MM.1S (cell line): ENCODE measurements at regions not wholly inside any gene's neighbourhood (a gene's known extent, or its start where the extent isn't known, plus 50 kb on each side); places are given as distances from the start of the nearest gene placed in this dataset.
"Not testable (repeated sequence)": the region's sequence is repeated elsewhere in the genome, so short reads cannot be mapped to it uniquely, and the experiment has no call there.

Source experiments
- DNase-seq: peaks from one replicate; pipeline ENCODE4 v3.0.0-alpha.2; 2015
- H2AFZ ChIP-seq: fragments of 300-600 bp; sonication (generic); 2 replicates; pipeline ENCODE4 v1.6.0; 2016; ENCODE audit warnings: antibody characterized with exemption, low read length
- H3F3A ChIP-seq: fragments of 300-600 bp; sonication (generic); 2 replicates; pipeline ENCODE4 v1.6.1; 2016; ENCODE audit warnings: mild to moderate bottlenecking, antibody characterized with exemption, low read length, moderate library complexity, mixed read lengths; ENCODE audit not compliant: insufficient read depth
- H3K27ac ChIP-seq: fragments of 300-600 bp; sonication (generic); 2 replicates; pipeline ENCODE4 v1.5.1; 2016; ENCODE audit warnings: mild to moderate bottlenecking, low read length
- H3K27me3 ChIP-seq: fragments of 300-600 bp; sonication (generic); replicated peaks from 2 replicates; pipeline ENCODE4 v1.6.0; 2016; ENCODE audit warnings: low read length; ENCODE audit not compliant: insufficient read depth
- H3K36me3 ChIP-seq: fragments of 300-600 bp; sonication (generic); replicated peaks from 2 replicates; pipeline ENCODE4 v1.6.1; 2016; ENCODE audit warnings: mild to moderate bottlenecking, low read length, mixed read lengths; ENCODE audit not compliant: insufficient read depth
- H3K4me1 ChIP-seq: fragments of 300-600 bp; sonication (generic); 2 replicates; pipeline ENCODE4 v1.6.1; 2016; ENCODE audit warnings: low read length, mixed read lengths
- H3K4me2 ChIP-seq: fragments of 300-600 bp; sonication (generic); 2 replicates; pipeline ENCODE4 v1.6.0; 2016; ENCODE audit warnings: low read depth, low read length
- H3K4me3 ChIP-seq: fragments of 300-600 bp; sonication (generic); 2 replicates; pipeline ENCODE4 v1.5.1; 2016; ENCODE audit warnings: low read length, mixed read lengths
- H3K79me2 ChIP-seq: fragments of 300-600 bp; sonication (generic); 2 replicates; pipeline ENCODE4 v1.6.1; 2016; ENCODE audit warnings: mixed run types, low read length, mixed read lengths
- H3K9ac ChIP-seq: fragments of 300-600 bp; sonication (generic); 2 replicates; pipeline ENCODE4 v1.6.1; 2016; ENCODE audit warnings: low read length, mixed read lengths
- H3K9me2 ChIP-seq: fragments of 300-600 bp; sonication (generic); replicated peaks from 2 replicates; pipeline ENCODE4 v1.6.1; 2016; ENCODE audit warnings: mild to moderate bottlenecking, low read length, mixed read lengths; ENCODE audit not compliant: insufficient read depth
- H3K9me3 ChIP-seq: fragments of 300-600 bp; sonication (generic); replicated peaks from 2 replicates; pipeline ENCODE4 v1.6.1; 2016; ENCODE audit warnings: mild to moderate bottlenecking, low read length, mixed read lengths; ENCODE audit not compliant: insufficient read depth
- H4K20me1 ChIP-seq: fragments of 300-600 bp; sonication (generic); 2 replicates; pipeline ENCODE4 v1.6.1; 2016; ENCODE audit warnings: mild to moderate bottlenecking, low read length, moderate library complexity, mixed read lengths; ENCODE audit not compliant: insufficient read depth
- EZH2 ChIP-seq: fragments of 300-600 bp; sonication (generic); optimal IDR thresholded peaks from 2 replicates; pipeline ENCODE3; 2017; ENCODE audit warnings: low read depth, mild to moderate bottlenecking, antibody characterized with exemption, low read length, mixed read lengths
- EZH2phosphoT487 ChIP-seq: fragments of 300-600 bp; sonication (generic); IDR thresholded peaks from 2 replicates; pipeline ENCODE4 v1.6.1; 2018; ENCODE audit warnings: antibody characterized with exemption, low read length
- TF ChIP-seq, protein P1 (sequence below): fragments of 300-600 bp; sonication (generic); IDR thresholded peaks from 2 replicates; pipeline ENCODE4 v1.5.1; 2016; ENCODE audit warnings: antibody characterized with exemption, low read length, mixed read lengths

DNA sequence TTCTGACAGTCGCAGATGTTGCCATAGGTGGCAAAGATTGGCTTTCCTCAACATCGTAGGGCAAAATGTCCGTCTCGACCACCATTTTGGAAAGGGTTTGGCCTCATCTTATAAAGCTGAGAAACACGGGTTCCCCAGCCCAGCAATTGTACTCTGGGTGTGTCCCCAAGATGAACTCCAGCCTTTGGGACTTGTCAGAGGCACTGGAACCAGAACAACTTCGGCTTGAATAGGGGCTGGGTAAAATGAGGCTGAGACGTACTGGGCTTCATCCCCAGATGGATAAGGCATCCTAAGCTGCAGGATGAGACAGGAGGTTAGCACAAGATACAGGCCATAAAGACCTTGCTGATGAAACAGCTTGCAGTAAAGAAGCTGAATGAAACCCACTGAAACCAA, 151.9 kb downstream of the CRLF2 start:
- Histone ChIP-seq H3K9ac (no peak overlapping the region), H3F3A (no peaks in the 10 kb centered on the region), H4K20me1 (no peaks in the 10 kb centered on the region), H3K36me3 (no peaks in the 10 kb centered on the region), H3K27ac (no peak overlapping the region), H3K27me3 (no peaks in the 10 kb centered on the region), H3K79me2 (no peaks in the 10 kb centered on the region), H3K9me2 (no peaks in the 10 kb centered on the region), H3K4me3 (no peak overlapping the region), H3K4me1 (no peaks in the 10 kb centered on the region), H3K9me3 (no peaks in the 10 kb centered on the region), H3K4me2 (no peak overlapping the region), H2AFZ (no peak overlapping the region)
- TF ChIP-seq EZH2phosphoT487 (no peak), EZH2 (no peak)
- TF ChIP-seq, protein P1, sequence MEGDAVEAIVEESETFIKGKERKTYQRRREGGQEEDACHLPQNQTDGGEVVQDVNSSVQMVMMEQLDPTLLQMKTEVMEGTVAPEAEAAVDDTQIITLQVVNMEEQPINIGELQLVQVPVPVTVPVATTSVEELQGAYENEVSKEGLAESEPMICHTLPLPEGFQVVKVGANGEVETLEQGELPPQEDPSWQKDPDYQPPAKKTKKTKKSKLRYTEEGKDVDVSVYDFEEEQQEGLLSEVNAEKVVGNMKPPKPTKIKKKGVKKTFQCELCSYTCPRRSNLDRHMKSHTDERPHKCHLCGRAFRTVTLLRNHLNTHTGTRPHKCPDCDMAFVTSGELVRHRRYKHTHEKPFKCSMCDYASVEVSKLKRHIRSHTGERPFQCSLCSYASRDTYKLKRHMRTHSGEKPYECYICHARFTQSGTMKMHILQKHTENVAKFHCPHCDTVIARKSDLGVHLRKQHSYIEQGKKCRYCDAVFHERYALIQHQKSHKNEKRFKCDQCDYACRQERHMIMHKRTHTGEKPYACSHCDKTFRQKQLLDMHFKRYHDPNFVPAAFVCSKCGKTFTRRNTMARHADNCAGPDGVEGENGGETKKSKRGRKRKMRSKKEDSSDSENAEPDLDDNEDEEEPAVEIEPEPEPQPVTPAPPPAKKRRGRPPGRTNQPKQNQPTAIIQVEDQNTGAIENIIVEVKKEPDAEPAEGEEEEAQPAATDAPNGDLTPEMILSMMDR: no peak
- DNase-seq: no peak

- no peaks in the 10 kb centered on the region for H3K79me2 ChIP-seq
- no peaks in the 10 kb centered on the region for H3K27me3 ChIP-seq
- no peak overlapping the region for H3K4me3 ChIP-seq
- no peaks in the 10 kb centered on the region for H3F3A ChIP-seq
- no peak overlapping the region for H3K27ac ChIP-seq
- H3K4me1 ChIP-seq: no peaks in the 10 kb centered on the region
- H3K4me2 ChIP-seq: no peak overlapping the region
- H3K9me2 ChIP-seq: no peaks in the 10 kb centered on the region
- TF ChIP-seq, protein P1: no peak
- no peak for TF ChIP-seq EZH2phosphoT487
- no peak overlapping the region for H3K9ac ChIP-seq
- no peak overlapping the region for H2AFZ ChIP-seq
- H3K9me3 ChIP-seq: no peaks in the 10 kb centered on the region
- no peak for DNase-seq
- no peaks in the 10 kb centered on the region for H4K20me1 ChIP-seq
- H3K36me3 ChIP-seq: no peaks in the 10 kb centered on the region
These were observed 152.6 kb downstream of the CRLF2 start for GRCh38 chrX:1059576-1060561.

- H2AFZ ChIP-seq, H3K79me2 ChIP-seq, DNase-seq, H3F3A ChIP-seq, H3K27ac ChIP-seq, H4K20me1 ChIP-seq, H3K27me3 ChIP-seq, H3K36me3 ChIP-seq, H3K9ac ChIP-seq, H3K4me3 ChIP-seq, H3K4me2 ChIP-seq, H3K9me2 ChIP-seq, H3K9me3 ChIP-seq, H3K4me1 ChIP-seq: not testable (repeated sequence)
These were observed 158.8 kb downstream of the CRLF2 start for GRCh38 chrX:1053600-1053999.

GRCh38 chrX:1053072-1053471, 159.4 kb downstream of the CRLF2 start:
- TF ChIP-seq EZH2 (no peak), EZH2phosphoT487 (no peak)
- TF ChIP-seq, protein P1: no peak
- no peak overlapping the region for H3K9ac ChIP-seq
- H3K9me2 ChIP-seq: no peaks in the 10 kb centered on the region
- H3K4me1 ChIP-seq: no peaks in the 10 kb centered on the region
- no peak overlapping the region for H3K27ac ChIP-seq
- H4K20me1 ChIP-seq: no peaks in the 10 kb centered on the region
- no peak for DNase-seq
- no peaks in the 10 kb centered on the region for H3K9me3 ChIP-seq
- no peak overlapping the region for H3K4me2 ChIP-seq
- no peaks in the 10 kb centered on the region for H3K36me3 ChIP-seq
- H3F3A ChIP-seq: no peaks in the 10 kb centered on the region
- H3K79me2 ChIP-seq: no peaks in the 10 kb centered on the region
- H3K27me3 ChIP-seq: no peaks in the 10 kb centered on the region
- H2AFZ ChIP-seq: no peak overlapping the region
- H3K4me3 ChIP-seq: no peak overlapping the region
